Hepatocyte (in vitro differentiated cells): ENCODE measurements at regions not wholly inside any gene's neighbourhood (a gene's known extent, or its start where the extent isn't known, plus 50 kb on each side); places are given as distances from the start of the nearest gene placed in this dataset.

Experiments
- DNase-seq: peaks from one replicate; pipeline ENCODE4 v3.0.0-alpha.2; 2016; ENCODE audit warnings: low spot score
- H2AFZ ChIP-seq: fragments of 200-600 bp; sonication (generic); 2 replicates; pipeline ENCODE4 v1.6.0; 2016; ENCODE audit warnings: antibody characterized with exemption, mild to moderate bottlenecking
- H3K27ac ChIP-seq: fragments of 200-600 bp; sonication (generic); 2 replicates; pipeline ENCODE4 v1.5.1; 2016; ENCODE audit warnings: mild to moderate bottlenecking
- H3K27me3 ChIP-seq: fragments of 200-600 bp; sonication (generic); 2 replicates; pipeline ENCODE4 v1.6.1; 2016
- H3K36me3 ChIP-seq: fragments of 200-600 bp; sonication (generic); replicated peaks from 2 replicates; pipeline ENCODE4 v1.5.1; 2016; ENCODE audit warnings: low read depth; ENCODE audit not compliant: insufficient read depth
- H3K4me1 ChIP-seq: fragments of 200-600 bp; sonication (generic); 2 replicates; pipeline ENCODE4 v1.5.1; 2016; ENCODE audit warnings: mild to moderate bottlenecking, moderate library complexity; ENCODE audit not compliant: insufficient read depth
- H3K4me2 ChIP-seq: fragments of 200-600 bp; sonication (generic); 2 replicates; pipeline ENCODE4 v1.6.0; 2016
- H3K4me3 ChIP-seq: fragments of 200-600 bp; sonication (generic); 2 replicates; pipeline ENCODE4 v1.5.1; 2016; ENCODE audit warnings: mild to moderate bottlenecking
- H3K79me2 ChIP-seq: fragments of 200-600 bp; sonication (generic); 2 replicates; pipeline ENCODE4 v1.6.0; 2017; ENCODE audit warnings: mild to moderate bottlenecking
- H3K9me2 ChIP-seq: fragments of 200-600 bp; sonication (generic); replicated peaks from 2 replicates; pipeline ENCODE4 v1.6.0; 2017; ENCODE audit warnings: mild to moderate bottlenecking; ENCODE audit not compliant: insufficient read depth
- H3K9me3 ChIP-seq: fragments of 200-600 bp; sonication (generic); 2 replicates; pipeline ENCODE4 v1.5.1; 2016; ENCODE audit warnings: low read depth, mild to moderate bottlenecking
- H4K20me1 ChIP-seq: fragments of 200-600 bp; sonication (generic); 2 replicates; pipeline ENCODE4 v1.6.0; 2016; ENCODE audit warnings: mild to moderate bottlenecking; ENCODE audit not compliant: insufficient read depth, poor library complexity, severe bottlenecking
- EZH2 ChIP-seq: fragments of 200-600 bp; sonication (generic); IDR thresholded peaks from 2 replicates; pipeline ENCODE4 v1.6.1; 2016; ENCODE audit warnings: antibody characterized with exemption, mild to moderate bottlenecking, borderline replicate concordance
- EZH2phosphoT487 ChIP-seq: fragments of 200-600 bp; sonication (generic); IDR thresholded peaks from one replicate; pipeline ENCODE4 v1.6.1; 2018; ENCODE audit warnings: antibody characterized with exemption, mild to moderate bottlenecking, low read depth, moderate library complexity; ENCODE audit not compliant: unreplicated experiment, severe bottlenecking
- WGBS: methylation state at CpG from one replicate; pipeline ENCODE4 v1.1.6; 2016; ENCODE audit warnings: low lambda C conversion rate; ENCODE audit errors: missing lambda C conversion rate; 5-methylcytosine and 5-hydroxymethylcytosine counted together
- TF ChIP-seq, protein P1 (sequence below): fragments of 200-600 bp; sonication (generic); IDR thresholded peaks from 2 replicates; pipeline ENCODE4 v1.5.1; 2016; ENCODE audit warnings: antibody characterized with exemption, mild to moderate bottlenecking; ENCODE audit not compliant: poor library complexity

DNA sequence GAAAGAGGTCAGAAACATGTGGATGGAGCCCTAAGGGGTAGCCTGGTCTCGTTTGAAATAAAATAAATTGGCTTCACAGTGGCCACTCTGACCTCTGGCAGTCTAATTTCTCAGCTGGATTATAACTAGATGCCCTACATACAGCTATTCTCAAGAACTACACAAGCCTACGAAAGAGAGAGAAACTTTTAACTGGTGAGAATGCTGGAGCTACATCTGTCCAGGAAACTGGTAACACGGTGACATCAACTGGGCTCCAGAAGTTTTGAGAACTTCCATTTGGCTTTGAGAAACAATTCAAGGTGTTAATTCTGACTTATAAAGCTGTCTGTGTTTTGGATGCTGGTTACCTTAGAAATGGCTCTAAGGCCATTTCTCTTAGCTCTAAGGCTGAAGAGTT, 187.3 kb upstream of the TENT5A start:
- no peak for DNase-seq
- Histone ChIP-seq H4K20me1 (no peaks in the 10 kb centered on the region), H3K9me3 (no peaks in the 10 kb centered on the region), H3K4me2 (no peak overlapping the region), H3K27me3 (no peaks in the 10 kb centered on the region), H3K79me2 (no peaks in the 10 kb centered on the region), H3K4me1 (peaks cover 13% of the 10 kb centered on the region), H3K36me3 (no peaks in the 10 kb centered on the region), H3K4me3 (no peak overlapping the region), H3K27ac (peak overlapping the region; percentile 92), H2AFZ (no peak overlapping the region), H3K9me2 (no peaks in the 10 kb centered on the region)
- TF ChIP-seq EZH2phosphoT487 (no peak), EZH2 (no peak)
- TF ChIP-seq, protein P1, sequence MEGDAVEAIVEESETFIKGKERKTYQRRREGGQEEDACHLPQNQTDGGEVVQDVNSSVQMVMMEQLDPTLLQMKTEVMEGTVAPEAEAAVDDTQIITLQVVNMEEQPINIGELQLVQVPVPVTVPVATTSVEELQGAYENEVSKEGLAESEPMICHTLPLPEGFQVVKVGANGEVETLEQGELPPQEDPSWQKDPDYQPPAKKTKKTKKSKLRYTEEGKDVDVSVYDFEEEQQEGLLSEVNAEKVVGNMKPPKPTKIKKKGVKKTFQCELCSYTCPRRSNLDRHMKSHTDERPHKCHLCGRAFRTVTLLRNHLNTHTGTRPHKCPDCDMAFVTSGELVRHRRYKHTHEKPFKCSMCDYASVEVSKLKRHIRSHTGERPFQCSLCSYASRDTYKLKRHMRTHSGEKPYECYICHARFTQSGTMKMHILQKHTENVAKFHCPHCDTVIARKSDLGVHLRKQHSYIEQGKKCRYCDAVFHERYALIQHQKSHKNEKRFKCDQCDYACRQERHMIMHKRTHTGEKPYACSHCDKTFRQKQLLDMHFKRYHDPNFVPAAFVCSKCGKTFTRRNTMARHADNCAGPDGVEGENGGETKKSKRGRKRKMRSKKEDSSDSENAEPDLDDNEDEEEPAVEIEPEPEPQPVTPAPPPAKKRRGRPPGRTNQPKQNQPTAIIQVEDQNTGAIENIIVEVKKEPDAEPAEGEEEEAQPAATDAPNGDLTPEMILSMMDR, result no peak
- 69% methylated on average over 3 of the region's 3 CpGs for WGBS

DNA sequence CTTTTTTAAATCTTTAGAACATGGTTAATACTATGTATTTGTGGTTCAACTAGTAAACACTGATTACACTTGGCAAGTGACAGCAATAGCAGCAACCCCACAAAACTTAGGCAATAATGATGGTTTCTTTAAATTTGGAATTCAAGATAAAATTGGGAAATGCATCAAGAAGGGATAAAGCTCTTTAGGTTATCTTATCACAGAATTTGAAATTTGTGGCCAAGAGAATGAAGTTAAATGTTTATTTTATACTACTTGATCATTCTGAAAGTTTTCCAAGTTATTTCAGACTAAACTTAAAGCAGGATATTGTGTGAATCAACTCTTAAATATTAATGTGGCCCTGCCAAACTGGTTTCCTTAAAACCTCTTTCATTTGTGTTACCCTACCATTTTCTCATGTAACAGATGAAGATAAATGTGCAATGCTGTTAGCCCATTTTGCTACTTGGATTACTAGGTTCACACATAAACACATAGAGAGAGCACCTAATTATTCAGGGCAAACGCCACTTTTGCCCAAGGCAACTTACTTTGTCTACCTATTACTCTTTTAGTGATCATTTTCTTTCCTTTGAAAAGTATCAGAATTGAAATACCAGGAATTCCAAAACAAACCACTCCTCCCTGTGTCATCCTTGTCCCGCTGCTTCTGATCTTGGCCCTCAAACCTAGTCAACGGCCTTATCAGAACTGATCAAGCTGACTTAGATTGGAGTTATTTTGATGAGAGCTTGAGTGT, 186.7 kb upstream of the TENT5A start:
- DNase-seq, result no peak
- 44% methylated on average over 3 of the region's 3 CpGs for WGBS
- no peak overlapping the region for H2AFZ ChIP-seq
- no peaks in the 10 kb centered on the region for H4K20me1 ChIP-seq
- H3K27ac ChIP-seq, result peak overlapping the region; percentile 92
- H3K27me3 ChIP-seq, result no peaks in the 10 kb centered on the region
- H3K79me2 ChIP-seq, result no peaks in the 10 kb centered on the region
- no peak overlapping the region for H3K4me3 ChIP-seq
- H3K9me2 ChIP-seq, result no peaks in the 10 kb centered on the region
- peaks cover 13% of the 10 kb centered on the region for H3K4me1 ChIP-seq
- H3K36me3 ChIP-seq, result no peaks in the 10 kb centered on the region
- H3K4me2 ChIP-seq, result peak overlapping the region; percentile 7
- H3K9me3 ChIP-seq, result no peaks in the 10 kb centered on the region
- TF ChIP-seq, protein P1, result no peak
- TF ChIP-seq EZH2 (no peak), EZH2phosphoT487 (no peak)

DNA sequence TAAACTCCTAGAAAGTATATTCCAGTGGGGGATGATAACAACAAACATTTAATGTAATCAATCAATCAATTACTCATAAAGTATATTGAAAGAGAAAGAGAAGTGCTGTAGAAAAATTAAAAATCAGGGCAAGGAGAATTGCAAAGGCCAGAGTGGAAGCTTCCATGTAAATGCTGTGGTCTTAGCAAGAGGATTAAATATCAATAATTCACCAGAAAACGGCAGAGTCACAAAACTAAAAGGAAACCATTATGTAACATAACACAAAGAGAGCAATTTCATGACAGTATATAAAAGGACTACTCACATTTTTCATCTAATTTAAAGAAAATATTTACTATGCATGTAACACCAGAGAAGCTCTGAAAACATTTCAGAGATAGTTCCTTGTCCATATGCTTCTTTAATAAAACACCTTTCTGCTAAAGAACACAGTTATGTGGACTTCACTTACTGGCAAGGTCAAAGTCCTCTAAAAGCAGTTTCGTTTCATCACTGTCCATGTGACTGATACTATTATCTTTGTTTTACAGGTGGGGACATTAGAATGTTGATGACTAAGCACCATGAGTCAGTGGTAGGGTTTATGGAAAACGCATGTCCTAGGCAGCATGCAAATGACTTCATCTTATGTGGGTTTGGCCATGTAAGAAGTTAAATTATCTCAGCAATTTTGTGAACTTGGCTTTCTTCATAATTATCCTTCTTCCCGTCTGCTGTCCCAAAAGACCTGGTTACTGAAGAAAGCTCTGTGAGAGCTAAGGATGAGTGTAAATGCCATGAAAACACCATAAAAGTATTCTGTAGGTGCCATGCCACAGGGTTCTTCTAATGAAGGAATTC, 185.8 kb upstream of the TENT5A start:
- Histone ChIP-seq H3K79me2 (no peaks in the 10 kb centered on the region), H3K4me3 (peak overlapping the region; percentile 2), H3K4me2 (peak overlapping the region; percentile 48), H4K20me1 (no peaks in the 10 kb centered on the region), H3K9me2 (no peaks in the 10 kb centered on the region), H2AFZ (no peak overlapping the region), H3K27ac (peak overlapping the region; percentile 95), H3K9me3 (no peaks in the 10 kb centered on the region), H3K36me3 (no peaks in the 10 kb centered on the region), H3K27me3 (no peaks in the 10 kb centered on the region), H3K4me1 (peaks cover 16% of the 10 kb centered on the region)
- TF ChIP-seq EZH2phosphoT487, result no peak
- TF ChIP-seq, protein P1, result no peak
- no peak for TF ChIP-seq EZH2
- WGBS, result 24% methylated on average over 4 of the region's 4 CpGs
- peak; percentile 85 for DNase-seq
